ENCODE measurements at regions not wholly inside any gene's neighbourhood (a gene's known extent, or its start where the extent isn't known, plus 50 kb on each side); places are given as distances from the start of the nearest gene placed in this dataset.

DNA sequence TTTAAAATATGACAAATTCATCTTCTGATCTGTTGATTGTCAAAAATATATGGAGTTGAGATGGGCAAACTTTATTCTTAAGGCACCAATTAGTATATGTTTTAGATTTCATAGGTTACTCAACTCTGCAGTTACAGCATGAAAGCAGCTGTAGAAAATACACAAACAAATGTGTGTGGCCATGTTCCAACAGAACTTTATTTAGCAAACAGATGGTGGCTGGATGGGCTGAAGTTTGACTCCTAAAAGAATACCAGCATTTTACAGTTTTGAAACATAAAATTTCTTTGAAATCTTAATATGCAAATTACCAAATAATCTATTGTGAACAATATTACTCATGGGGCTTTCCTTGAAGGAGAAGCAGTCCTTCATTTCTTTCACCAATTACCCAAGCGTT is 1206.0 kb upstream of the LRRTM3 start:
- H3K36me3 ChIP-seq = no peaks in the 10 kb centered on the region
- no peaks in the 10 kb centered on the region for H4K20me1 ChIP-seq (ENCODE audit: low read depth)
- no peak overlapping the region for H3K27ac ChIP-seq
- no peaks in the 10 kb centered on the region for H3F3A ChIP-seq (ENCODE audit: low read depth)
- Mint-ChIP-seq H3K4me1 (no peaks in the 10 kb centered on the region), H3K27me3 (ENCODE audit: insufficient read depth, low read depth) (no peaks in the 10 kb centered on the region), H3K9me3 (no peaks in the 10 kb centered on the region), H3K4me3 (no peak overlapping the region), H3K36me3 (no peaks in the 10 kb centered on the region), H3K27ac (no peak overlapping the region)
- H3K4me3 ChIP-seq = no peak overlapping the region
- H3K9ac ChIP-seq = no peak overlapping the region
- no peak overlapping the region for H2AFZ ChIP-seq (replicated peaks)
- no peak for DNase-seq (ENCODE audit: low spot score)
- no peak overlapping the region for H3K4me2 ChIP-seq
- no peaks in the 10 kb centered on the region for H3K4me1 ChIP-seq
- H3K27me3 ChIP-seq = no peaks in the 10 kb centered on the region
- H3K9me3 ChIP-seq (ENCODE audit: low read depth) = no peaks in the 10 kb centered on the region
- H3K79me2 ChIP-seq (ENCODE audit: low read depth) = no peaks in the 10 kb centered on the region
- TF ChIP-seq CTCF (IDR thresholded peaks at IDR 0.05) (no peak), EZH2phosphoT487 (IDR thresholded peaks at IDR 0.05) (no peak), EZH2 (IDR thresholded peaks at IDR 0.05) (no peak)

DNA sequence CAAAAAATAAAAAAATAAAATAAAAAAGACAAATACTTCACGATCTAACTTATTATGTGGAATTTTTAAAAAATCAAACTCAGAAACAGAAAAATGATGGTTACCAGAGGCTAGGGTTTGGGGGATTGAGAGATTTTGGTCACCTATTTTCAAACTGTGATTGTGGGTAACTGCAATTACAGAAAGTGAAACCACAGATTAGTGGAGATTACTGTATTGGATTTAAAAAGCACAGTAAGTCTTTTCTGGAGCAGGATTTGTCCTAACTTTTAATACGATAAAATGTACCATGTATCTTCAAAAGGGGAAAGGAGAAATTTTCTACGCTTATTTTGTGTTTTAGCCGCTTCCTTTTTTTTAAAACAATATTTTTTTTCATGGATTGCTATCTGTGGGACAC is 1204.9 kb upstream of the LRRTM3 start:
- Mint-ChIP-seq H3K27ac (no peak overlapping the region), H3K36me3 (no peaks in the 10 kb centered on the region), H3K4me3 (no peak overlapping the region), H3K4me1 (no peaks in the 10 kb centered on the region), H3K27me3 (ENCODE audit: insufficient read depth, low read depth) (no peaks in the 10 kb centered on the region), H3K9me3 (no peaks in the 10 kb centered on the region)
- no peak overlapping the region for H3K27ac ChIP-seq
- no peak overlapping the region for H3K9ac ChIP-seq
- no peak overlapping the region for H2AFZ ChIP-seq (replicated peaks)
- DNase-seq (ENCODE audit: low spot score) = no peak
- no peaks in the 10 kb centered on the region for H3K36me3 ChIP-seq
- no peak for TF ChIP-seq EZH2 (IDR thresholded peaks at IDR 0.05)
- TF ChIP-seq CTCF (IDR thresholded peaks at IDR 0.05) = no peak
- TF ChIP-seq EZH2phosphoT487 (IDR thresholded peaks at IDR 0.05) = no peak
- no peaks in the 10 kb centered on the region for H4K20me1 ChIP-seq (ENCODE audit: low read depth)
- H3K9me3 ChIP-seq (ENCODE audit: low read depth) = no peaks in the 10 kb centered on the region
- H3K27me3 ChIP-seq = no peaks in the 10 kb centered on the region
- no peaks in the 10 kb centered on the region for H3K79me2 ChIP-seq (ENCODE audit: low read depth)
- no peak overlapping the region for H3K4me3 ChIP-seq
- H3K4me1 ChIP-seq = no peaks in the 10 kb centered on the region
- no peak overlapping the region for H3K4me2 ChIP-seq
- no peaks in the 10 kb centered on the region for H3F3A ChIP-seq (ENCODE audit: low read depth)

- no peak overlapping the region for H3K4me3 Mint-ChIP-seq
- no peaks in the 10 kb centered on the region for H4K20me1 ChIP-seq (ENCODE audit: low read depth)
- H3K79me2 ChIP-seq (ENCODE audit: low read depth) = no peaks in the 10 kb centered on the region
- no peaks in the 10 kb centered on the region for H3K4me1 ChIP-seq
- no peak overlapping the region for H3K4me3 ChIP-seq
- H3K27me3 ChIP-seq = no peaks in the 10 kb centered on the region
- H3K4me2 ChIP-seq = no peak overlapping the region
- no peaks in the 10 kb centered on the region for H3F3A ChIP-seq (ENCODE audit: low read depth)
- H3K4me1 Mint-ChIP-seq = no peaks in the 10 kb centered on the region
- H3K27me3 Mint-ChIP-seq (ENCODE audit: insufficient read depth, low read depth) = no peaks in the 10 kb centered on the region
- no peaks in the 10 kb centered on the region for H3K9me3 Mint-ChIP-seq
- H3K27ac ChIP-seq = no peak overlapping the region
- H3K36me3 ChIP-seq = no peaks in the 10 kb centered on the region
- no peak for TF ChIP-seq CTCF (IDR thresholded peaks at IDR 0.05)
- no peak for TF ChIP-seq EZH2phosphoT487 (IDR thresholded peaks at IDR 0.05)
- no peak for TF ChIP-seq EZH2 (IDR thresholded peaks at IDR 0.05)
- DNase-seq (ENCODE audit: low spot score) = no peak
- no peak overlapping the region for H3K27ac Mint-ChIP-seq
- no peak overlapping the region for H2AFZ ChIP-seq (replicated peaks)
- no peak overlapping the region for H3K9ac ChIP-seq
- H3K9me3 ChIP-seq (ENCODE audit: low read depth) = no peaks in the 10 kb centered on the region
- no peaks in the 10 kb centered on the region for H3K36me3 Mint-ChIP-seq
Measured at GRCh38 chr10:65723525-65723924, 1202.3 kb upstream of the LRRTM3 start.

GRCh38 chr10:65735382-65735781 is 1190.5 kb upstream of the LRRTM3 start:
- Histone ChIP-seq H3K4me3 (no peak overlapping the region), H3K4me1 (no peaks in the 10 kb centered on the region), H3K9me3 (ENCODE audit: low read depth) (no peaks in the 10 kb centered on the region), H3K36me3 (no peaks in the 10 kb centered on the region), H4K20me1 (ENCODE audit: low read depth) (no peaks in the 10 kb centered on the region), H2AFZ (replicated peaks) (no peak overlapping the region), H3K4me2 (no peak overlapping the region), H3K27ac (no peak overlapping the region), H3K27me3 (no peaks in the 10 kb centered on the region), H3K79me2 (ENCODE audit: low read depth) (no peaks in the 10 kb centered on the region), H3K9ac (no peak overlapping the region), H3F3A (ENCODE audit: low read depth) (no peaks in the 10 kb centered on the region)
- H3K9me3 Mint-ChIP-seq = no peaks in the 10 kb centered on the region
- DNase-seq (ENCODE audit: low spot score) = no peak
- no peaks in the 10 kb centered on the region for H3K27me3 Mint-ChIP-seq (ENCODE audit: insufficient read depth, low read depth)
- no peak for TF ChIP-seq CTCF (IDR thresholded peaks at IDR 0.05)
- no peak for TF ChIP-seq EZH2phosphoT487 (IDR thresholded peaks at IDR 0.05)
- no peak for TF ChIP-seq EZH2 (IDR thresholded peaks at IDR 0.05)
- H3K36me3 Mint-ChIP-seq = no peaks in the 10 kb centered on the region
- no peak overlapping the region for H3K27ac Mint-ChIP-seq
- no peak overlapping the region for H3K4me3 Mint-ChIP-seq
- no peaks in the 10 kb centered on the region for H3K4me1 Mint-ChIP-seq

Data from neural progenitor cell (in vitro differentiated cells).